ENCODE measurements at regions not wholly inside any gene's neighbourhood (a gene's known extent, or its start where the extent isn't known, plus 50 kb on each side); places are given as distances from the start of the nearest gene placed in this dataset.

GRCh38 chr5:126186210-126186609, 237.0 kb upstream of the GRAMD2B start:
- TF ChIP-seq POLR2A (IDR thresholded peaks at IDR 0.05) (no peak), CTCF (IDR thresholded peaks at IDR 0.05) (no peak), EP300 (IDR thresholded peaks at IDR 0.05; ENCODE audit: low read depth) (no peak)
